ENCODE measurements at regions not wholly inside any gene's neighbourhood (a gene's known extent, or its start where the extent isn't known, plus 50 kb on each side); places are given as distances from the start of the nearest gene placed in this dataset.

DNA sequence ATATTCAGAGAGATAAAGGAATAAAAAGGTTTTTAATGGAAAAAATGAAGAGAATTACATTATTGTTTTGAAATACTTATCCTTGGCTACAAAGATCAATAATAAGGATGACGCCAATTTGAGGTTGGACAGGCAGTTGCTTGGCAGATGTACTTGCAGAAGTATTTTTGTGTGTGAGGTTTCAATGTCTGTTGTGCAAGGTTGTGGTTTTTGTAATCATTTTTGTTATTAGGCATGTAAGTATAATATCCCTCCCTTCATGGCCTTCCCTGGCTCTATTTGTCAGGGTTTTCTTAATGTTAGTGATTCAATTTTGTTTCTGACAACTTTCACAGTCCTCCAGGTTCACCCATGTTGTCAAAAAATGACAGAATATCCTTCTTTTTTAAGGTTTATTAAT lies 105.9 kb downstream of the OTOL1 start:
- TF ChIP-seq CHD4 (IDR thresholded peaks at IDR 0.05) (no peak), RBBP5 (conservative IDR thresholded peaks at IDR 0.05) (no peak), CREB1 (IDR thresholded peaks at IDR 0.05; ENCODE audit: low read depth) (no peak), EZH2 (IDR thresholded peaks at IDR 0.05; ENCODE audit: borderline replicate concordance, control insufficient read depth, low read depth, low read length) (no peak), ESRRA (IDR thresholded peaks at IDR 0.05; ENCODE audit: low read length) (no peak)
- TF ChIP-seq, protein P1, sequence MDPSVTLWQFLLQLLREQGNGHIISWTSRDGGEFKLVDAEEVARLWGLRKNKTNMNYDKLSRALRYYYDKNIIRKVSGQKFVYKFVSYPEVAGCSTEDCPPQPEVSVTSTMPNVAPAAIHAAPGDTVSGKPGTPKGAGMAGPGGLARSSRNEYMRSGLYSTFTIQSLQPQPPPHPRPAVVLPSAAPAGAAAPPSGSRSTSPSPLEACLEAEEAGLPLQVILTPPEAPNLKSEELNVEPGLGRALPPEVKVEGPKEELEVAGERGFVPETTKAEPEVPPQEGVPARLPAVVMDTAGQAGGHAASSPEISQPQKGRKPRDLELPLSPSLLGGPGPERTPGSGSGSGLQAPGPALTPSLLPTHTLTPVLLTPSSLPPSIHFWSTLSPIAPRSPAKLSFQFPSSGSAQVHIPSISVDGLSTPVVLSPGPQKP (IDR thresholded peaks at IDR 0.05; ENCODE audit: low read depth, low read length) = no peak
- TF ChIP-seq, protein P2, sequence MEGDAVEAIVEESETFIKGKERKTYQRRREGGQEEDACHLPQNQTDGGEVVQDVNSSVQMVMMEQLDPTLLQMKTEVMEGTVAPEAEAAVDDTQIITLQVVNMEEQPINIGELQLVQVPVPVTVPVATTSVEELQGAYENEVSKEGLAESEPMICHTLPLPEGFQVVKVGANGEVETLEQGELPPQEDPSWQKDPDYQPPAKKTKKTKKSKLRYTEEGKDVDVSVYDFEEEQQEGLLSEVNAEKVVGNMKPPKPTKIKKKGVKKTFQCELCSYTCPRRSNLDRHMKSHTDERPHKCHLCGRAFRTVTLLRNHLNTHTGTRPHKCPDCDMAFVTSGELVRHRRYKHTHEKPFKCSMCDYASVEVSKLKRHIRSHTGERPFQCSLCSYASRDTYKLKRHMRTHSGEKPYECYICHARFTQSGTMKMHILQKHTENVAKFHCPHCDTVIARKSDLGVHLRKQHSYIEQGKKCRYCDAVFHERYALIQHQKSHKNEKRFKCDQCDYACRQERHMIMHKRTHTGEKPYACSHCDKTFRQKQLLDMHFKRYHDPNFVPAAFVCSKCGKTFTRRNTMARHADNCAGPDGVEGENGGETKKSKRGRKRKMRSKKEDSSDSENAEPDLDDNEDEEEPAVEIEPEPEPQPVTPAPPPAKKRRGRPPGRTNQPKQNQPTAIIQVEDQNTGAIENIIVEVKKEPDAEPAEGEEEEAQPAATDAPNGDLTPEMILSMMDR (IDR thresholded peaks at IDR 0.05 in 2 of 3, conservative IDR thresholded peaks at IDR 0.05 in 1 of 3; ENCODE audit: control insufficient read depth in 2 of 3, extremely low read depth in 1 of 3, insufficient read depth in 1 of 3, low read depth in 3 of 3, low read length in 3 of 3) = no peak
